Body of pancreas (tissue), 4 donors: ENCODE measurements at regions not wholly inside any gene's neighbourhood (a gene's known extent, or its start where the extent isn't known, plus 50 kb on each side); places are given as distances from the start of the nearest gene placed in this dataset.

Experiments used
- POLR2A ChIP-seq, 3 donors: fragments of 450-650 bp; IDR thresholded peaks; one replicate each; pipeline ENCODE4 v1.6.1; 2016; ENCODE audit warnings: antibody characterized with exemption in 3 of 3, mild to moderate bottlenecking in 2 of 3
- TF ChIP-seq, protein P1 (sequence below), 7 experiments: fragments of 450-650 bp in 4 of 7; fragments of 200-600 bp in 3 of 7; sonication (generic) in 3 of 7; IDR thresholded peaks; one replicate each; pipeline ENCODE4 v1.5.1; 2016 to 2019; ENCODE audit warnings: antibody characterized with exemption in 7 of 7

DNA sequence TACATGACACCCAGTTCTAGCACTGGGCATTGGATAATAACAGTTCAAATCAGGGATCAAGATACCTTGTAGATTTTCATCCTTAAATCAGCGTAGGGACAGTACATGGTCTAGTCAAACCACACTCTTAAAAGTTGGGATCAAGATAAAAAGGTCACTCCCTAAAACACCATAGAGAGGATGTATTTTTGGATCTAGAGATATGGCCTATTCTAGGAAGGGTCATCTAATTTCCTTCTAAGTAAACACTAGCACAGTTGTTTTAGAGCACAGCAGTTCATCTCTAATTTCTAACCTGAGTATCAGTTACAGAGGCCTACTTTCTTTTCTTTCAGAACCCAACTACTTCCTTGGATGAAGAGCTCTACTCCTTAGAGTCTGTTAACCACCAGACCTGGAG, 166.4 kb upstream of the GRIN3A start:
- TF ChIP-seq, protein P1, sequence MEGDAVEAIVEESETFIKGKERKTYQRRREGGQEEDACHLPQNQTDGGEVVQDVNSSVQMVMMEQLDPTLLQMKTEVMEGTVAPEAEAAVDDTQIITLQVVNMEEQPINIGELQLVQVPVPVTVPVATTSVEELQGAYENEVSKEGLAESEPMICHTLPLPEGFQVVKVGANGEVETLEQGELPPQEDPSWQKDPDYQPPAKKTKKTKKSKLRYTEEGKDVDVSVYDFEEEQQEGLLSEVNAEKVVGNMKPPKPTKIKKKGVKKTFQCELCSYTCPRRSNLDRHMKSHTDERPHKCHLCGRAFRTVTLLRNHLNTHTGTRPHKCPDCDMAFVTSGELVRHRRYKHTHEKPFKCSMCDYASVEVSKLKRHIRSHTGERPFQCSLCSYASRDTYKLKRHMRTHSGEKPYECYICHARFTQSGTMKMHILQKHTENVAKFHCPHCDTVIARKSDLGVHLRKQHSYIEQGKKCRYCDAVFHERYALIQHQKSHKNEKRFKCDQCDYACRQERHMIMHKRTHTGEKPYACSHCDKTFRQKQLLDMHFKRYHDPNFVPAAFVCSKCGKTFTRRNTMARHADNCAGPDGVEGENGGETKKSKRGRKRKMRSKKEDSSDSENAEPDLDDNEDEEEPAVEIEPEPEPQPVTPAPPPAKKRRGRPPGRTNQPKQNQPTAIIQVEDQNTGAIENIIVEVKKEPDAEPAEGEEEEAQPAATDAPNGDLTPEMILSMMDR (IDR thresholded peaks at IDR 0.05), result no peak
- no peak for TF ChIP-seq POLR2A (IDR thresholded peaks at IDR 0.05)
